ENCODE measurements at regions not wholly inside any gene's neighbourhood (a gene's known extent, or its start where the extent isn't known, plus 50 kb on each side); places are given as distances from the start of the nearest gene placed in this dataset.

DNA sequence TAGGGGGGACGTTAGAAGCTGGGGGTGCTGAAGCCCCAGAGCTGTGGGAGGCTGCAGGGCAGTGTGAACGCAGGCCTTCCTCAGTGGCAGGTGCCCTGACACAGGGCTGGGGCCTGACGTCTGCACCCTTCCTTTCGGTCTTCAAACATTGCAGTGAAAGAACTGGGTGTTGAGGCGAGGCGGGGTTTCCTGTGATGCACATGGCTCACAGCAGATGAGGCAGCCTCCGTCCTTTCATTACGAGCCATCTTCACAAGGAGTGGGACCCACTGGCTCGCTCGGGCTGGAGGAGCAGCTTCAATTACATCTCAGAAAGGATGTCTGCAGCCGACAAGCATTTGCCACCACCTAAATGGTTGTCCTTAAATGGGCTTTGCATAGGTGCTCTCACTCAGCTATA lies 180.3 kb upstream of the SHH start:
- no peak overlapping the region for H3K4me3 ChIP-seq (ENCODE audit: low read length)
- no peak overlapping the region for H3K27ac ChIP-seq (ENCODE audit: low read depth, low read length)
- H3K9me3 ChIP-seq (ENCODE audit: control insufficient read depth, insufficient read depth, low read length), result no peaks in the 10 kb centered on the region
- H3K4me1 ChIP-seq (ENCODE audit: control insufficient read depth, low read length), result peaks cover 5% of the 10 kb centered on the region
- no peak overlapping the region for H3K4me2 ChIP-seq (ENCODE audit: low read length)
- H3F3A ChIP-seq (ENCODE audit: control insufficient read depth, insufficient read depth), result no peaks in the 10 kb centered on the region
- no peaks in the 10 kb centered on the region for H3K79me2 ChIP-seq (ENCODE audit: control insufficient read depth, low read length)
- no peaks in the 10 kb centered on the region for H3K27me3 ChIP-seq (ENCODE audit: control insufficient read depth, low read length)
- H4K20me1 ChIP-seq (ENCODE audit: control insufficient read depth, insufficient read depth, low read depth, low read length), result no peaks in the 10 kb centered on the region
- H3K9me2 ChIP-seq (replicated peaks; ENCODE audit: control insufficient read depth, low read length), result no peaks in the 10 kb centered on the region
- no peak for TF ChIP-seq EZH2phosphoT487 (IDR thresholded peaks at IDR 0.05; ENCODE audit: borderline replicate concordance, low read length)
- TF ChIP-seq, protein P1, sequence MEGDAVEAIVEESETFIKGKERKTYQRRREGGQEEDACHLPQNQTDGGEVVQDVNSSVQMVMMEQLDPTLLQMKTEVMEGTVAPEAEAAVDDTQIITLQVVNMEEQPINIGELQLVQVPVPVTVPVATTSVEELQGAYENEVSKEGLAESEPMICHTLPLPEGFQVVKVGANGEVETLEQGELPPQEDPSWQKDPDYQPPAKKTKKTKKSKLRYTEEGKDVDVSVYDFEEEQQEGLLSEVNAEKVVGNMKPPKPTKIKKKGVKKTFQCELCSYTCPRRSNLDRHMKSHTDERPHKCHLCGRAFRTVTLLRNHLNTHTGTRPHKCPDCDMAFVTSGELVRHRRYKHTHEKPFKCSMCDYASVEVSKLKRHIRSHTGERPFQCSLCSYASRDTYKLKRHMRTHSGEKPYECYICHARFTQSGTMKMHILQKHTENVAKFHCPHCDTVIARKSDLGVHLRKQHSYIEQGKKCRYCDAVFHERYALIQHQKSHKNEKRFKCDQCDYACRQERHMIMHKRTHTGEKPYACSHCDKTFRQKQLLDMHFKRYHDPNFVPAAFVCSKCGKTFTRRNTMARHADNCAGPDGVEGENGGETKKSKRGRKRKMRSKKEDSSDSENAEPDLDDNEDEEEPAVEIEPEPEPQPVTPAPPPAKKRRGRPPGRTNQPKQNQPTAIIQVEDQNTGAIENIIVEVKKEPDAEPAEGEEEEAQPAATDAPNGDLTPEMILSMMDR (IDR thresholded peaks at IDR 0.05; ENCODE audit: low read depth, low read length, poor library complexity, severe bottlenecking), result no peak
- H3K36me3 ChIP-seq (ENCODE audit: control insufficient read depth, low read length), result no peaks in the 10 kb centered on the region

DNA sequence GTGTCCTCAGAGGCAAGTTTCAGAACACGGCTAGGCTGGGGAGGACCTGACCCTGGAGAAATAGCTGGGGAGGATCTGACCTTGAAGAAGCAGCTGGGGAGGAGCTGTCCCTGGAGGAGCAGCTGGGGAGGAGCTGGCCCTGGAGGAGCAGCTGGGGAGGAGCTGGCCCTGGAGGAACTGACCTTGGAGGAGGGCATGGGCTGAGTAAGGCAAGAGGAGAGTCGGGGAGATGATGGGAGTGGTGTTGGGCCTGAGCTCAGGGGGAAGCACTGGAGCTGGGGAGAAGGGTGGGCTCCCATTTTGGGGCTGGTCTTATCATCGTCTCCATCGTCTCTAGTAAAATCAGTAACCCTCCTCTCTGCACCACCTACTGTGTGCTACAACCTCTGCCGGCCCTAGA lies 179.8 kb upstream of the SHH start:
- Histone ChIP-seq H3K4me3 (ENCODE audit: low read length) (no peak overlapping the region), H4K20me1 (ENCODE audit: control insufficient read depth, insufficient read depth, low read depth, low read length) (no peaks in the 10 kb centered on the region), H3K27ac (ENCODE audit: low read depth, low read length) (no peak overlapping the region), H3K9me2 (replicated peaks; ENCODE audit: control insufficient read depth, low read length) (no peaks in the 10 kb centered on the region), H3F3A (ENCODE audit: control insufficient read depth, insufficient read depth) (no peaks in the 10 kb centered on the region), H3K36me3 (ENCODE audit: control insufficient read depth, low read length) (no peaks in the 10 kb centered on the region), H3K79me2 (ENCODE audit: control insufficient read depth, low read length) (no peaks in the 10 kb centered on the region), H3K9me3 (ENCODE audit: control insufficient read depth, insufficient read depth, low read length) (no peaks in the 10 kb centered on the region), H3K4me1 (ENCODE audit: control insufficient read depth, low read length) (peaks cover 5% of the 10 kb centered on the region), H3K4me2 (ENCODE audit: low read length) (no peak overlapping the region), H3K27me3 (ENCODE audit: control insufficient read depth, low read length) (no peaks in the 10 kb centered on the region)
- TF ChIP-seq, protein P1 (IDR thresholded peaks at IDR 0.05; ENCODE audit: low read depth, low read length, poor library complexity, severe bottlenecking), result no peak
- no peak for TF ChIP-seq EZH2phosphoT487 (IDR thresholded peaks at IDR 0.05; ENCODE audit: borderline replicate concordance, low read length)

DNA sequence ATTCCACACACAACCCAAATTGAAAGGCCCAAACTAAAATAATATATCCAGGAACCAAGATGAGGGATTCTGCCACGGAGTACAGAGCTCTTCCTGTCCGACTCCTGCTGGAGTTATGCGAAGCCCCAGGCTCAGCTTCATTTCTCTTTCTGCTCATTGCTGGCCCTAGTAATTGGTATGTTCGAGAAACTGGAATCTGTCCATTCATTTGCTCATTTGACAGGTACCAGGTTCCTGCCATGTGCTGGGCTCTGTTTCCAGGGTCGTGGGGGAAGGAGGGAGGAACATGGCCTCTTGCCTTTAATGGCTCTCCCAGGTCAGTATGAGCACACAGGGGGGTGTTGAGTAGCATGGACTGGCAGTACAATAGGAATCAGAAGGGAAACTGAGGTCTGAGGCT lies 179.2 kb upstream of the SHH start:
- Histone ChIP-seq H4K20me1 (ENCODE audit: control insufficient read depth, insufficient read depth, low read depth, low read length) (no peaks in the 10 kb centered on the region), H3K27ac (ENCODE audit: low read depth, low read length) (no peak overlapping the region), H3K4me2 (ENCODE audit: low read length) (no peak overlapping the region), H3K27me3 (ENCODE audit: control insufficient read depth, low read length) (no peaks in the 10 kb centered on the region), H3F3A (ENCODE audit: control insufficient read depth, insufficient read depth) (no peaks in the 10 kb centered on the region), H3K4me3 (ENCODE audit: low read length) (no peak overlapping the region), H3K9me3 (ENCODE audit: control insufficient read depth, insufficient read depth, low read length) (no peaks in the 10 kb centered on the region), H3K79me2 (ENCODE audit: control insufficient read depth, low read length) (no peaks in the 10 kb centered on the region), H3K9me2 (replicated peaks; ENCODE audit: control insufficient read depth, low read length) (no peaks in the 10 kb centered on the region), H3K4me1 (ENCODE audit: control insufficient read depth, low read length) (peaks cover 1% of the 10 kb centered on the region), H3K36me3 (ENCODE audit: control insufficient read depth, low read length) (no peaks in the 10 kb centered on the region)
- no peak for TF ChIP-seq EZH2phosphoT487 (IDR thresholded peaks at IDR 0.05; ENCODE audit: borderline replicate concordance, low read length)
- TF ChIP-seq, protein P1 (IDR thresholded peaks at IDR 0.05; ENCODE audit: low read depth, low read length, poor library complexity, severe bottlenecking), result no peak

DNA sequence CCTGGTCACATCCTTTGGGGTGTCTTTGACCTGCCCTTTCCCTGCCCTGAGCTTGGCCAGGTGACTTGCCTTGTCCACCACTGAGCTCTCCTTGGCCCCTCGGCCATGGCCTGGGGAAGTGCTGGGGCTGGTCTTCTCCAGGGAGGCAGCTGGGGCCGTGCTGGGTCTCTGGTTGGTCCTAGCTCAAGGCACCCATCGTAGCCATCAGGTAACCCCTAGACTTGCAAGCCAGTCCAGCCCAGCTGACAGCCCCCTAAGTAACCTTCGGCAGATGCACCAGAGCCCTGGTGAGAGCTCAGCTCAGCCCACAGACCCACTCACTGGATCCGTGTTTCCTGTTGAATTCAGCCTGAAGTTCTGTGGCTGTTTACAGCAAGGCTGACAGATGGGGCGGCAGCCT lies 176.2 kb upstream of the SHH start:
- Histone ChIP-seq H3K79me2 (ENCODE audit: control insufficient read depth, low read length) (no peaks in the 10 kb centered on the region), H3K27ac (ENCODE audit: low read depth, low read length) (no peak overlapping the region), H3K9me2 (replicated peaks; ENCODE audit: control insufficient read depth, low read length) (no peaks in the 10 kb centered on the region), H3K4me1 (ENCODE audit: control insufficient read depth, low read length) (no peaks in the 10 kb centered on the region), H3K9me3 (ENCODE audit: control insufficient read depth, insufficient read depth, low read length) (no peaks in the 10 kb centered on the region), H4K20me1 (ENCODE audit: control insufficient read depth, insufficient read depth, low read depth, low read length) (no peaks in the 10 kb centered on the region), H3K4me3 (ENCODE audit: low read length) (no peak overlapping the region), H3K27me3 (ENCODE audit: control insufficient read depth, low read length) (no peaks in the 10 kb centered on the region), H3K4me2 (ENCODE audit: low read length) (no peak overlapping the region), H3K36me3 (ENCODE audit: control insufficient read depth, low read length) (no peaks in the 10 kb centered on the region), H3F3A (ENCODE audit: control insufficient read depth, insufficient read depth) (no peaks in the 10 kb centered on the region)
- no peak for TF ChIP-seq EZH2phosphoT487 (IDR thresholded peaks at IDR 0.05; ENCODE audit: borderline replicate concordance, low read length)
- TF ChIP-seq, protein P1 (IDR thresholded peaks at IDR 0.05; ENCODE audit: low read depth, low read length, poor library complexity, severe bottlenecking), result no peak

Data from DOHH2 (cell line).